ENCODE measurements at regions not wholly inside any gene's neighbourhood (a gene's known extent, or its start where the extent isn't known, plus 50 kb on each side); places are given as distances from the start of the nearest gene placed in this dataset.

DNA sequence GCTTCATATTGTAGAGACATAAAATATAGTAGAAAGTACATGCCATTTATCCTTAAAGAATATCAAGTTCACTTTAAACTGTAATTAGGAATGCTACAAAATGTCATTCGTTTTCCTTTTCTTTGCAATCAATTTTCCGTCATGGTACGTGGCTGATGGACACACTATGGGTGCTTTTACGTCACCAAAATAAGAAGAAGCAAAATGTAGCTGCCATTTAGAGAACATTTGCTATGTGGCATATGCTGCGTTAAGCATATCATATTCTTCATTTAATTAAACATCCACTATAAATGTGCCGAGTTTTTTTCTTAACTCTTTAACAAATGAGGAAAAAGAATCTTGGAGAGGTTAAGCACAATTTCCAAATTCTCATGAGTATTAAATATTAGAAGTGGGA is 1358.5 kb upstream of the NXPH2 start:
- Histone ChIP-seq H3K27ac (ENCODE audit: low read depth in 2 of 2, low read length in 1 of 2) (no peak overlapping the region), H4K20me1 (ENCODE audit: insufficient read depth) (no peaks in the 10 kb centered on the region), H3F3A (replicated peaks; ENCODE audit: insufficient read depth) (no peaks in the 10 kb centered on the region), H3K27me3 (ENCODE audit: insufficient read depth) (no peaks in the 10 kb centered on the region), H3K9me2 (no peaks in the 10 kb centered on the region), H3K36me3 (replicated peaks in 1 of 2; ENCODE audit: control insufficient read depth in 1 of 2, insufficient read depth in 2 of 2, low read length in 1 of 2) (no peaks in the 10 kb centered on the region), H3K79me2 (ENCODE audit: insufficient read depth) (no peaks in the 10 kb centered on the region), H3K4me1 (ENCODE audit: control insufficient read depth in 1 of 2, insufficient read depth in 2 of 2, low read depth in 1 of 2, low read length in 1 of 2) (peaks cover 0 to 4% of the 10 kb centered on the region in 2 experiments; a peak in 1 of 4 replicates), H3K4me2 (no peak overlapping the region), H3K9me3 (no peaks in the 10 kb centered on the region), H2AFZ (ENCODE audit: low read depth) (no peak overlapping the region), H3K4me3 (ENCODE audit: low read depth in 2 of 2, low read length in 1 of 2) (no peak overlapping the region), H3K9ac (no peak overlapping the region)
- no peak for DNase-seq
- ChIA-PET CTCF (interaction anchor here (0.6 to 0.8 kb wide), 2 partner anchors 18 to 78 kb away, joined by 3 read pairs; no protein-coding TSS in a partner anchor), POLR2A (no interaction called here)
- TF ChIP-seq POLR2AphosphoS5 (IDR thresholded peaks at IDR 0.05; ENCODE audit: low read depth, low read length) (no peak), FOXJ3 (CRISPR knock-in tag; IDR thresholded peaks at IDR 0.05) (no peak), EZH2phosphoT487 (IDR thresholded peaks at IDR 0.05; ENCODE audit: borderline replicate concordance, low read depth) (no peak), CHD2 (IDR thresholded peaks at IDR 0.05; ENCODE audit: low read length, partially characterized antibody) (no peak), GATA2 (CRISPR knock-in tag; IDR thresholded peaks at IDR 0.05) (no peak), RFX5 (IDR thresholded peaks at IDR 0.05; ENCODE audit: low read length) (no peak), NRF1 (IDR thresholded peaks at IDR 0.05; ENCODE audit: low read depth, low read length) (no peak), ELF1 (IDR thresholded peaks at IDR 0.05) (no peak), EP300 (IDR thresholded peaks at IDR 0.05; ENCODE audit: borderline replicate concordance in 1 of 2, low read depth in 1 of 2, low read length in 1 of 2) (no peak), TEAD4 (IDR thresholded peaks at IDR 0.05; ENCODE audit: borderline replicate concordance, insufficient read depth) (no peak), RAD21 (IDR thresholded peaks at IDR 0.05; ENCODE audit: low read length) (no peak), GABPA (IDR thresholded peaks at IDR 0.05; ENCODE audit: low read depth) (no peak)
- TF ChIP-seq, protein P1, sequence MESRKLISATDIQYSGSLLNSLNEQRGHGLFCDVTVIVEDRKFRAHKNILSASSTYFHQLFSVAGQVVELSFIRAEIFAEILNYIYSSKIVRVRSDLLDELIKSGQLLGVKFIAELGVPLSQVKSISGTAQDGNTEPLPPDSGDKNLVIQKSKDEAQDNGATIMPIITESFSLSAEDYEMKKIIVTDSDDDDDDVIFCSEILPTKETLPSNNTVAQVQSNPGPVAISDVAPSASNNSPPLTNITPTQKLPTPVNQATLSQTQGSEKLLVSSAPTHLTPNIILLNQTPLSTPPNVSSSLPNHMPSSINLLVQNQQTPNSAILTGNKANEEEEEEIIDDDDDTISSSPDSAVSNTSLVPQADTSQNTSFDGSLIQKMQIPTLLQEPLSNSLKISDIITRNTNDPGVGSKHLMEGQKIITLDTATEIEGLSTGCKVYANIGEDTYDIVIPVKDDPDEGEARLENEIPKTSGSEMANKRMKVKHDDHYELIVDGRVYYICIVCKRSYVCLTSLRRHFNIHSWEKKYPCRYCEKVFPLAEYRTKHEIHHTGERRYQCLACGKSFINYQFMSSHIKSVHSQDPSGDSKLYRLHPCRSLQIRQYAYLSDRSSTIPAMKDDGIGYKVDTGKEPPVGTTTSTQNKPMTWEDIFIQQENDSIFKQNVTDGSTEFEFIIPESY (IDR thresholded peaks at IDR 0.05; ENCODE audit: borderline replicate concordance, low read depth) = no peak
- WGBS (ENCODE audit: low lambda C conversion rate) = 66% methylated on average over 6 of the region's 6 CpGs

DNA sequence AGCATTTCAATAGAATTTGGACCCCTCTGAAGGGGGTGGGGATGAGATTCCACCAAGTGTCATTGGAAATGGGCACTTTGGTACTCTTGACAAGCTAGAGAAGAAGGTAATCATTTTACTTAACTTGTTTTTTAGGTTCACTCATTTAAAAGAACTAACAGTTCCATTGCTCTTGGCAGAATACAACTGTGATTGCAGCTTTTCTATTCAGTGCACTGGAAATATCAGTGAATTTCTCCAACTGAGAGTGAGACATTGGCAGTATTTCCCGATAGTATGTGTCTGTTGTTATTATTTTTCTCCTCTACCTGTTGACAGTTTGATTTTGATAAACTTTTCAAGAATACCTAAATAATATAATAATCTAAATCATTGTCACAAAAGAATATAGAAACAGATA is 1356.7 kb upstream of the NXPH2 start:
- no peak for DNase-seq
- no peak overlapping the region for H3K27ac ChIP-seq (ENCODE audit: low read depth in 2 of 2, low read length in 1 of 2)
- H3F3A ChIP-seq (replicated peaks; ENCODE audit: insufficient read depth) = no peaks in the 10 kb centered on the region
- no peak overlapping the region for H3K4me2 ChIP-seq
- no peak overlapping the region for H3K4me3 ChIP-seq (ENCODE audit: low read depth in 2 of 2, low read length in 1 of 2)
- H3K79me2 ChIP-seq (ENCODE audit: insufficient read depth) = no peaks in the 10 kb centered on the region
- POLR2A ChIA-PET = no interaction called here
- CTCF ChIA-PET = no interaction called here
- 60% methylated on average over 1 of the region's 1 CpG for WGBS (ENCODE audit: low lambda C conversion rate)
- TF ChIP-seq FOSL2 (IDR thresholded peaks at IDR 0.05; ENCODE audit: borderline replicate concordance, low read depth) = no peak
- TF ChIP-seq CHD2 (IDR thresholded peaks at IDR 0.05; ENCODE audit: low read length, partially characterized antibody) = no peak
- no peaks in the 10 kb centered on the region for H3K36me3 ChIP-seq (replicated peaks in 1 of 2; ENCODE audit: control insufficient read depth in 1 of 2, insufficient read depth in 2 of 2, low read length in 1 of 2)
- H3K9me2 ChIP-seq = no peaks in the 10 kb centered on the region
- H3K27me3 ChIP-seq (ENCODE audit: insufficient read depth) = no peaks in the 10 kb centered on the region
- no peak overlapping the region for H2AFZ ChIP-seq (ENCODE audit: low read depth)
- H3K4me1 ChIP-seq (ENCODE audit: control insufficient read depth in 1 of 2, insufficient read depth in 2 of 2, low read depth in 1 of 2, low read length in 1 of 2) = no peaks in the 10 kb centered on the region
- no peaks in the 10 kb centered on the region for H4K20me1 ChIP-seq (ENCODE audit: insufficient read depth)
- H3K9me3 ChIP-seq = no peaks in the 10 kb centered on the region
- H3K9ac ChIP-seq = no peak overlapping the region

All from SK-N-SH (cell line).